SK-N-SH (cell line): ENCODE measurements at regions not wholly inside any gene's neighbourhood (a gene's known extent, or its start where the extent isn't known, plus 50 kb on each side); places are given as distances from the start of the nearest gene placed in this dataset.

ENCODE experiments used
- CTCF ChIP-seq: fragments of 200-600 bp; sonication (generic); IDR thresholded peaks from 2 replicates; pipeline ENCODE4 v1.6.1; 2017; ENCODE audit warnings: antibody characterized with exemption, mild to moderate bottlenecking, moderate library complexity
- MAX ChIP-seq: IDR thresholded peaks from 2 replicates; pipeline ENCODE4 v1.4.0; 2012; ENCODE audit warnings: low read depth

- TF ChIP-seq CTCF (no peak), MAX (no peak)
Measured at GRCh38 chr13:112172641-112173251, 105.8 kb downstream of the SOX1 start.
